HG03060 (cell line): ENCODE measurements at regions not wholly inside any gene's neighbourhood (a gene's known extent, or its start where the extent isn't known, plus 50 kb on each side); places are given as distances from the start of the nearest gene placed in this dataset.

Experiments
- ATAC-seq: cut with Tn5 transposase; IDR thresholded peaks from one replicate; pipeline ENCODE4 v1.9.1; 2021; ENCODE audit warnings: low read depth, moderate number of reproducible peaks; ENCODE audit not compliant: unreplicated experiment

DNA sequence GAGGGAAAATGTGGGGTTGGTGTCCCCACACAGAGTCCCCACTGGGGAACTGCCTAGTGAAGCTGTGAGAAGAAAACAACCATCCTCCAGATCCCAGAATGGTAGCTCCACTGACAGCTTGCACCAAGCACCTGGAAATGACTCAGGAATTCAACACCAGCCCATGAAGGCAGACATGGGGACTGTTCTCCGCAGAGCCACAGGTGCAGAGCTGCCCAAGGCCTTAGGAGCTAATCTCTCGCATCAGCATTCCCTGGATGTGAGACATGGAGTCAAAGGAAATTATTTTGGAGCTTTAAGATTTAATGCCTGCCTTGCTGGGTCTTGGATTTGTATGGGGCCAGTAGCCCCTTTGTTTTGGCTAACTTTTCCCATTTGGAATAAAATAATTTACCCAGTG lies 367.9 kb downstream of the FAM133A start:
- no peak for ATAC-seq

- no peak for ATAC-seq
Observed at GRCh38 chrX:94045724-94046123, 371.7 kb downstream of the FAM133A start.

DNA sequence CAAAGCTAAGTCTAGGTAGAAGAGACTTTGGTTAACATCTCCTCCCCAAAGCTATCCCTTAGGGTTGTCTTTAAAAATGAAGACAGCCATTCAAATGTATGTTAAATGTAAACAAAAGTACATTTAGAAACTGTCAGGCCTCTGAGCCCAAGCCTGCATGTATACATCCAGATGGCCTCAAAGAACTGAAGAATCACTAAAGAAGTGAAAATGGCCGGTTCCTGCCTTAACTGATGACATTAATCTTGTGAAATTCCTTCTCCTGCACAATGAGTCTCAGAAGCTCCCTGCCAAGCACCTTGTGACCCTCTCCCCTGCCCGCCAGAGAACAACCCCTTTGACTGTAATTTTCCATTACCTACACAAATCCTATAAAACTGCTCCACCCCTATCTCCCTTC lies 377.9 kb downstream of the FAM133A start:
- ATAC-seq: no peak

DNA sequence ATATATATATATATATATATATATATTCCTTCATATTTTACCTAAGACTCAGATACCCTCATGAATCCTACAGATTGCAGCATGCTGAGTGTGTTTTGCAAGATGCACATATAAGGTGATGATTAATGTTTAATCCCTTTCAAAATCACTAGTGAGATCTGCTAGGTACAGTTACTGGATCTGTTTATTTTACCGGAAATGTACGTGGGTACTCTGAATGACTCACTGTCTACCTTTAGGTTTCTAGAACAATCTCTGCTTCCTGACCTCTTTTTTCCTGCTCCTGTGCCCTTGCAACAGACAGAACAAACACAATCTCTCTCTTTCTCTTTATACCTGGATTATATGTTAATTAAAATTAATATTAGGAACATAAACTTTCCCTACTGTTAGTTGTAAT lies 379.6 kb downstream of the FAM133A start:
- no peak for ATAC-seq

DNA sequence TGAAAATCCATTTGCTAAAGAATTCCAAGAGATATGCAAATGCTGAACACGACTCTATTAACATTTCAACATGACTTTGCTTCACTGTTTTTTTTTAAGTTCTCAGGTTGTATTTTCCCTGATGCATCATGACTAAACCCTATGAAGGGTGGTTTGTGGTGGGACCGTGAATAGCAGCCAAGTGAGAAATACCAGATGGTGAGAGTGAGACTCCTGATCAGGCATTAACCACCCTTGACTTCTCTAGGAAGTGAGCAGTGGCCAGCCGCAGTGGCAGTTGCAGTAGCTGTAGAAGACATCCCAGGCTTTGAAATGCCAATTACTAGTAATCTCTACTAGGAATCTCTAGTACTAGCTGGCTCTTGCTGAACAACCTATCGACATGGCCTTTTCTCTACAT lies 383.4 kb downstream of the FAM133A start:
- ATAC-seq: no peak

GRCh38 chrX:94058728-94059382 lies 384.8 kb downstream of the FAM133A start:
- no peak for ATAC-seq

DNA sequence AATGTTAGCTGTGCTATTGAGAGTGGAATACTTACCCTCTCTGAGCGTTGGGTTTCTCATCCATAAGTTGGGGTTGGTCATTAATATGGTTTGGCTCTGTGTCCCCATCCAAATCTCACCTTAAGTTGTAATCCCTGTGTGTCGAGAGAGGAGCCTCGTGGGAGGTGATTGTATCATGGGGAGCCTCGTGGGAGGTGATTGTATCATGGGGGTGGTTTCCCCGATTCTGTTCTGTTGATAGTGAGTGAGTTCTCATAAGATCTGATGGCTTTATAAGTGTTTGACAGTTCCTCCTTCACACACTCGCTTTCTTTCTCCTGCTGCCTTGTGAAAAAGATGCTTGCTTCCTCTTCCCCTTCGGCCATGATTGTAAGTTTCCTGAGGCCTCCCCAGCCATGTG lies 391.1 kb downstream of the FAM133A start:
- ATAC-seq: no peak

- ATAC-seq: no peak
Observed at GRCh38 chrX:94089149-94089548, 415.1 kb downstream of the FAM133A start.

DNA sequence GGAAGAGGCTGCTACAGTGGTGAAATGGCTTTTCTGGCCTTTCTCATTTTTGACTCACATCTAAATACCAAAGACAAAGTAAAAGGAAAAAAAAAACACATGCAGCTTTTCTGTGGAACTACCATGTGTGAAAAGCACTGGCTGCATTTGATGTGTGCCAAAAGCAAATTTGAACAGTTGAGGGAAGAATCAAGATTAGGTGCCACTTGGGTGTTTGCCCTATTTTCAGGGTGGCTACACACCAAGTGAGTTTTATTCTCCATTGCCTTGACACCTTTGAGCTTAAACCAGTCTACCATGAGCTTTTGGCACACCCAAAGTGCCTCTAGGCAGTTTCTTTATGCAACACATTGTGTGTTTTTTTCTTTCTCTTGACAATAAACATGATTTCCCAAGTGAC lies 423.9 kb downstream of the FAM133A start:
- ATAC-seq: no peak

DNA sequence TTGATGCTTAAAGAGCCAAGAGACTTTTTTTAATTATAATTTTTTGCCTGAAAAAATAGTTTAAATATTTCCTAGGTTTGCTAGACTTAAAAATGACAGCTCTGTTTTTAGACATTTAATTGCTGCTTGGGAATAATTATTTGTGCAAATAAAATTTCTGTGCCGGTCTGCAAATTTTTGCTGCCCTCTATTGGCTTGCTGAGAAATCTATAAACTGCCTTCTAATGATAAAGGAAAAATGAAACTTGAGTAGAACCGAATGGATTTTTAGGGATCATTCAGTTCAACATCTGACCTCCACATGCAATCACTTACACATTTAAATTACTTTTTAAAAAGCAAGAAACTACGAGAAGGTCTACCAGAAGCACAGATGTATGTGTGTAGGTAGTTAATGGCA lies 434.0 kb downstream of the FAM133A start:
- ATAC-seq: no peak

- no peak for ATAC-seq
Observed at GRCh38 chrX:94114362-94114761, 440.4 kb downstream of the FAM133A start.

- ATAC-seq: no peak
Observed at GRCh38 chrX:94121799-94122198, 447.8 kb downstream of the FAM133A start.

GRCh38 chrX:94123062-94123461 lies 449.1 kb downstream of the FAM133A start:
- ATAC-seq: no peak

GRCh38 chrX:94162971-94163370 lies 489.0 kb downstream of the FAM133A start:
- ATAC-seq: no peak

DNA sequence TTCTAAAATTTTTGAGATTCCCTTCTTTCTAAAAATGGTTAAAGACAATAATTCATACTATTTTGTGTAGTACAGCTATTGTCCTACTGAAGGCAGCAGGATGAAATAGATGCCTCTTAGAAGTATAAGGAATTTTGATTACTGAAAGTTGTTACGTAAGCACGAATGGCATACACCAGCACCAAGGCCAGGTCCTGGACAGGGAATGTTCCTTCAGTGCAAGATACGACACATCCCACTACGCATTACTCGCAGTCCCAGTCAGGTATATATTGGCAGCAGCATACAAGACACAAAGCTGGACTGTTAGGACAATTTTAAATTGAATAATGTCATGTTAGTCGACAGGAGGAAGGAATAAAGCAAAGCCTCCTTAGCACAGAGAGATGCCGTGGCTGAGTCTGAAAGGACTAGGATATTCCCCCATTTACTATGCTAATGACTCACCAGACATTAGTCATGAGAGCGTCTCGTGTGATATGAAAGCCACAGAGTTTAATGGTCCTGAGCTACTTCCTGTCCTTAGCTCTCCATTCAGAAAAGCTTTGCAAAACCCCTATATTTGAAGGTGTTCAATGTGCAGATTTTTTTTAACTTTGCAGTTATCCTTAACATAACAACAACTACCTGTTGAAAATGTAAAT lies 504.3 kb downstream of the FAM133A start:
- no peak for ATAC-seq

DNA sequence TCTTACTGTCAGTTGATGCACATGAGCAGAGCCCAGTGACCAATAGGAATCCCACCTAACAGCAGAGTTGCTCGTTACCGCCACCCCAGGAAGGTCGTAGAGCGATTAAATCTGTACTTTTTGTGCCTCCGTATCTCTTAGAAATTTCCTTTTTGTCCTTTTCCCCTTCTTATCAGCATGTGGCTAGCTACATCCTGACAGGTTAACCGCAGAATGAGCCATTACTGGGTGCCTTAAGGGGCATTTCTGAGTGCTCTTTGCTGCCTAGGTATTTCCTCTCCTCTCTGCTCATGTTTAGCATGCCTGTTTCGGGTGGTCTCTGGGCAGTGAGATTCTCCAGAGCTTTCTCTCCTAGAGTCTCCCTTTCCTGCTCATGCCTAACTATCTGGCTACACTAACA lies 530.5 kb downstream of the FAM133A start:
- ATAC-seq: no peak

DNA sequence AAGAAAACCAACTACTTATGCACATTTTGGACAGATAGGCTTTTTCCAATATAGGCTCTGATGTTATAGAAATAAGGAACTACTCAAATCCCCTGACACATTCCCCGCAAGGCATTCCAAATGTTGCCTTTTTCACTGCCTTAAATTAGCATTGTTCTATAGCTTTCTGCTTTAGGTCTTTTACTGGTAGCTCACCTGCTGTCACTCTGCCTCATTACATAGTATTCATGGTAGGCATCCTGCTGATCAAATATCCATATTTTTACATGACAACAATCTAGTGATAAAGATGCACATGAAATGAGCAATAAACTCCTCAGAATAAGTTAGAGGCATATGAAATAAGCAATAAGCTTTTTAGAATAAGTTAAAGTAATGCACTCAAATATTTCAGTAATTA lies 542.7 kb downstream of the FAM133A start:
- no peak for ATAC-seq

DNA sequence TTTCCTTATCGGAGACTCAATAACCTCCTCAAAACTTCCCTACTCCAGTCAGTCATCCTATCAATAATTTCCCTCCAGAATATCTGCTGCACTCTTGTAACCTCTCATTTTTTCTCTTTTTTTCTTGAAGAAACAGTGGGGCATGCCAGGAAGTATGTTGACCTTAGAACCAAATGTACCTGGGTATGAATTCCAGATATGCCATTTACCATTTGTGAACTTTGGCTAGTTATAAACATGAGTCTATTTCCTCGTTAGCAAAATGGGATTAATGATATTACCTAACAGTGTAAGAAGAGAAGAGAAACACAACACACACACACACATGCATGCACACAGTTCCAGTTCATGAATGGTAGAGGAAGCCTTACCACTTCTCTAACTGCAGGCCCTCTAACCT lies 578.2 kb downstream of the FAM133A start:
- no peak for ATAC-seq

DNA sequence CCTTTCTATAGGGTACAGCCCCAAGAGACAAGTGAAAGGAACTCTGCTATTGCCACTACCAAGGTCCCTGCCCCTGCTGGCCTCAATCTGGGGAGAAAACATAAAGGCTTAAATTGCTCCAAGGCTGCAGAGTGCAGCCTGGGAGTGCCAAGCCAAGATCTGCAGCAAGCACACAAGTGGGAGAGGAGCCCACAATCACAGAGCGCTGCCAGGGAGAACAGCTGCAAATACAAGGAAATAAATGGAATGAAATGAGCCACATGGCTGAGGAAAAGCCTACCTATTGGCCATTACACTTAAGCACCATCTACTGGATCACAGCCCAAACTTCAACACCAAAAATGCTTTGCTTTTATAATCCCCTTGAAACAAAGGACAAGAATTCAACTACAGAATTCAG lies 582.4 kb downstream of the FAM133A start:
- ATAC-seq: no peak

GRCh38 chrX:94265323-94265722 lies 591.3 kb downstream of the FAM133A start:
- no peak for ATAC-seq

- no peak for ATAC-seq
Observed at GRCh38 chrX:94288325-94288724, 614.3 kb downstream of the FAM133A start.

- ATAC-seq: no peak
Observed at GRCh38 chrX:94288972-94289371, 615.0 kb downstream of the FAM133A start.

- no peak for ATAC-seq
Observed at GRCh38 chrX:94302446-94302845, 628.4 kb downstream of the FAM133A start.
